HS-27A (cell line): ENCODE measurements at regions not wholly inside any gene's neighbourhood (a gene's known extent, or its start where the extent isn't known, plus 50 kb on each side); places are given as distances from the start of the nearest gene placed in this dataset.
"Not testable (repeated sequence)": the region's sequence is repeated elsewhere in the genome, so short reads cannot be mapped to it uniquely, and the experiment has no call there.

Source experiments
- DNase-seq: peaks from one replicate; pipeline ENCODE4 v3.0.0-alpha.2; 2012; ENCODE audit warnings: low read depth, missing footprints

- no peak for DNase-seq
Observed at GRCh38 chr13:89052699-89053098, 1381.5 kb downstream of the SLITRK5 start.

GRCh38 chr13:89053418-89053817 lies 1382.2 kb downstream of the SLITRK5 start:
- DNase-seq, result no peak

GRCh38 chr13:89057274-89057673 lies 1386.1 kb downstream of the SLITRK5 start:
- no peak for DNase-seq

GRCh38 chr13:89057862-89058261 lies 1386.7 kb downstream of the SLITRK5 start:
- no peak for DNase-seq

GRCh38 chr13:89061821-89062220 lies 1390.7 kb downstream of the SLITRK5 start:
- DNase-seq, result no peak

- DNase-seq, result no peak
Observed at GRCh38 chr13:89066868-89067466, 1395.8 kb downstream of the SLITRK5 start.

GRCh38 chr13:89072979-89073378 lies 1401.8 kb downstream of the SLITRK5 start:
- no peak for DNase-seq

- no peak for DNase-seq
Observed at GRCh38 chr13:89076622-89077021, 1405.5 kb downstream of the SLITRK5 start.

- no peak for DNase-seq
Observed at GRCh38 chr13:89082623-89083022, 1411.5 kb downstream of the SLITRK5 start.

- not testable (repeated sequence) for DNase-seq
Observed at GRCh38 chr13:89088107-89088506, 1416.9 kb downstream of the SLITRK5 start.

- no peak for DNase-seq
Observed at GRCh38 chr13:89097994-89098393, 1426.8 kb downstream of the SLITRK5 start.

- DNase-seq, result no peak
Observed at GRCh38 chr13:89113744-89114143, 1442.6 kb downstream of the SLITRK5 start.

GRCh38 chr13:89115307-89115706 lies 1444.1 kb downstream of the SLITRK5 start:
- no peak for DNase-seq

- DNase-seq, result no peak
Observed at GRCh38 chr13:89136678-89137077, 1465.5 kb downstream of the SLITRK5 start.

- DNase-seq, result no peak
Observed at GRCh38 chr13:89150362-89150761, 1479.2 kb downstream of the SLITRK5 start.

GRCh38 chr13:89153941-89154340 lies 1482.8 kb downstream of the SLITRK5 start:
- no peak for DNase-seq

- no peak for DNase-seq
Observed at GRCh38 chr13:89163096-89163495, 1491.9 kb downstream of the SLITRK5 start.

- no peak for DNase-seq
Observed at GRCh38 chr13:89165685-89166084, 1494.5 kb downstream of the SLITRK5 start.

- DNase-seq, result no peak
Observed at GRCh38 chr13:89169951-89170350, 1498.8 kb downstream of the SLITRK5 start.

- DNase-seq, result no peak
Observed at GRCh38 chr13:89181041-89181440, 1509.9 kb downstream of the SLITRK5 start.

GRCh38 chr13:89199138-89199537 lies 1528.0 kb downstream of the SLITRK5 start:
- DNase-seq, result no peak

GRCh38 chr13:89204435-89204834 lies 1533.3 kb downstream of the SLITRK5 start:
- no peak for DNase-seq

- no peak for DNase-seq
Observed at GRCh38 chr13:89205856-89206520, 1534.8 kb downstream of the SLITRK5 start.

GRCh38 chr13:89212186-89212585 lies 1541.0 kb downstream of the SLITRK5 start:
- no peak for DNase-seq
